GM21529 (cell line): ENCODE measurements at regions not wholly inside any gene's neighbourhood (a gene's known extent, or its start where the extent isn't known, plus 50 kb on each side); places are given as distances from the start of the nearest gene placed in this dataset.
A peak's percentile ranks its signal among the peaks of the same experiment; 100 is the strongest.
"Not testable (repeated sequence)": the region's sequence is repeated elsewhere in the genome, so short reads cannot be mapped to it uniquely, and the experiment has no call there.

ENCODE experiments used
- ATAC-seq: cut with Tn5 transposase; IDR thresholded peaks from one replicate; pipeline ENCODE4 v1.9.1; 2021; ENCODE audit not compliant: unreplicated experiment

- ATAC-seq: no peak
These were observed 155.4 kb downstream of the SEC23IP start for GRCh38 chr10:120047926-120048325.

DNA sequence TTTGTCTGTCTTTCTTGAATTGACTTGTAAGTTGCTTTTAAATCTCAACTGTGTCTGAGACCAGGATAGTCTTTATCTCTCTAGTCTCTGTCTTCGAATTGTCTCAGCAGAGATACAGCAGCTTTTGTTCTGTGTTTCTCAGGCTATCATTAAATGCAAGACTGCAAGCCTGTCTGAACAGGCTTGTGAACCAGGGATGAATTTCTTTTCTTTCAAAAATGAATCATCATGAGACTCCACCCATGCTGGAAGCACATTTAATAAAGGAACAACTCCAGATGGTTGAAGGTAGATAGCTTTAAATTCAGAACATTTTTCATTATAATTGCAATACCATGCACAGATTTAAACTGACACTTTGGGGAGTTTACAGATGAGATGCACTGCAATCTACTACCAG is 155.9 kb downstream of the SEC23IP start:
- no peak for ATAC-seq

GRCh38 chr10:120051671-120052070 is 159.1 kb downstream of the SEC23IP start:
- no peak for ATAC-seq

DNA sequence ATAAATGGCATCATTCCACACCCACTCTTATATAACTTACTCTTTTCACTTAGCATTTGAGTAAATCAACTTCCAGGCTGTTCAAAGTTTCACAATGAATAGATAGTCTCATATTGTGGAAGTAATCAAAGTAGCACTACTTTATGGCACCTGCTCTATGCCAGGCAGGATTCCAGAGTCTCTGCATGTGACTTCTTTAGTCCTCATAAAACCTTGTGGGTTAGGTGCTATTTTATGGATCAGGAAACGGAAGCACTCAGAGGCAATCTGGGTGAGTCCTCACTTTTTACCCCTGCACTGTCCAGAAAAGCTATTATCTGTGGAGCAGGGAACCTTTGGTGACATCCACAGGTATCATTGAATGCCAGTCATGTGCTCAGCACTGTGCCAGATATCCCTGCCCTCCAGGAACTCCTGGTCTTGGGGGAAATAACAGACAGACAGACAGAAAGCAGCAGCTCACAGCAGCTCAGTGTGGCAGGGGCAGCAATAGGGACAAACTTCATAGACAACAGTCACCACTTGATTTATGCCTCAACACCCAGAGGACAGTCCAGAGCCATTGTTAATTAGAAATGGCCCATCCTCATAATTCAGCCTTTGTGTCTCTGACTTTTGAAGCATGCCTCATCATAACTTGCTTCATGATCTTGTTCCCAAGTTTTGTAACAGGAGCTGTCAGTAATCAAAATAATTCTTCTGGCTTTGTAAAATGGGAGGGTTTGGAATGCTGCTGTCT is 160.6 kb downstream of the SEC23IP start:
- no peak for ATAC-seq

DNA sequence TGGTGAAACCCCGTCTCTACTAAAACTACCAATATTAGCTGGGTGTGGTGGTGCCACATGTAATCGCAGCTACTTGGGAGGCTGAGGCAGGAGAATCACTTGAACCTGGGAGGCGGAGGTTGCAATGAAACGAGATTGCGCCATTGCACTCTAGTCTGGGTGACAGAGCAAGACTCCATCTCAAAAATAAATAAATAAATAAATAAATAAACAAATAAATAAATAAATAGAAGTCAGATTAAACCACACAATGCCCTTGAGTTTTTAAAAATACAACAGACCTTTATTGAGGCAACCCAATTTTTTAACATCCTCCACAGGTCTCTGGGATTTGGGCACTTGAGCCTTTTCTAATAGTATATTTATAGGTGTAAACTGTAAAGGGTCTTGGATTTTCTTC is 167.3 kb downstream of the SEC23IP start:
- ATAC-seq: not testable (repeated sequence)

DNA sequence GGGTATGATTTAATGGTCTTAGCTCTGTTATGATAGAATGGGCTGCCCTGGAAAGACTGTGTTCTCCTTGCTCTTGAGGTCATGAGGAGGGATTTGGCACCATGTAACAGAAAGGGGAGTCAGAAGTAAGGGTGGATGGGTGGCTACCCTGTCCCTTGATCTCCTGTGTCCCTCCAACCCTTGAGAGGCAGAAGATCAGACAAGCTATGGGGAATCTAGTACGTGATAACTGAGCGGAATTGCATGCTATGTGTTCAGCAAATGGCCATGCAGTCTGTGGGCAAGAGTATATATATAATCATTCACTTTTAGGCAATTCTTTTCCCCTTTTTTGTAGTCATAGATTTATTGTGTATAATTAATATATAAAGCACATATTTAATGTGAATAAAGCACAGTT is 174.9 kb downstream of the SEC23IP start:
- ATAC-seq: no peak

GRCh38 chr10:120069700-120070099 is 177.2 kb downstream of the SEC23IP start:
- no peak for ATAC-seq

DNA sequence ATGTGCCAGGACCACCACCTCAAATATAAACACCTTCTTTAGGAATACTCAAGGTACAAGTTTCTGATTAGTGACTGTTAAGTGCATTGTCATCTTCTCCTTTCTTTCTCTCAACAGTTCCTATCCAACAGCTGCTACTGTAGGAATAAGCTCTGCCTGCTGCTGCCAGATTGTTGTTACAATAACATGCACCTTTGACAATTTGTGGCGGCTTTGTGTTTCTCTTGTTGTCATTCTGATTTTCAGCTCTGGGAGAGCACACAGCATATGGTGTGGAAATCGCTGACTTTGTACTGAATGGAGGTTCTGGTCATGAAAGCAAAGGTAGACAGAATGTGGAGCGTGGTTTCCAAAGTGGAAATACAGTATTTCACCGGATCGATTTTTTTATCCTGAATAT is 182.8 kb downstream of the SEC23IP start:
- ATAC-seq: no peak

DNA sequence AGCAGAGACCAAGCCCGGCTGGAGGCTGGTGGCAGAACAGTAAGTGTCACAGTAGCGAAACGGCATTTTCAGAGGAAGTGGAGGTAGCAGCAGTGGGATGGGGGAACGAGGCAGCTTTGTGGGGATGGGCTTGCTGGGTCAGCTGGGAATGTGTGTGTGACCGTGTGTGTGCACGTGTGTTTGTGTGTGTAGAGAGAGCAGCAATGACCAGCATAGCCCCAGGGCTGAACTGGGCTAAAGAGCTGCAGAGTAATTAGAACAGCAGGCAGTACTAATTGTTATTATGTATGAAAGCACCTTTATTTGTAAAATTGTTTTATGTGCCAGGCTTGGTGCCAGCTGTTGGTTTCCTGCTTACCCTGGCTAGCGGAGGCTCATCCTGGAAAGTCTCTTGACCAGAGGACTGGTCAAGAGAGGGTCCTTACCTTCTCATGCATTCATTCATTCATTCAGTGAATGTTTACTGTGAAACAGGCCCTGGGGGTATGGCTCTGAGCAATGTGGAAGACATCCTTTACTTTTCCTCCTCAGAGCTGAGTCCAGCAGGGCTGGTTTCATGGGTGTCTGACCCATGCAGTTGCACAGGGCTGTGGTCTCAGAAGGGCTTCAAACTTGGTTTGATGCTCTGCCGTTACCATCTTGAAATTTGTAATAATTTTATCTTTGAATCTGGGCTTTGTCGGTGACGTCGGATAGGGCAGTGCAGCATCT is 184.6 kb downstream of the SEC23IP start:
- no peak for ATAC-seq

DNA sequence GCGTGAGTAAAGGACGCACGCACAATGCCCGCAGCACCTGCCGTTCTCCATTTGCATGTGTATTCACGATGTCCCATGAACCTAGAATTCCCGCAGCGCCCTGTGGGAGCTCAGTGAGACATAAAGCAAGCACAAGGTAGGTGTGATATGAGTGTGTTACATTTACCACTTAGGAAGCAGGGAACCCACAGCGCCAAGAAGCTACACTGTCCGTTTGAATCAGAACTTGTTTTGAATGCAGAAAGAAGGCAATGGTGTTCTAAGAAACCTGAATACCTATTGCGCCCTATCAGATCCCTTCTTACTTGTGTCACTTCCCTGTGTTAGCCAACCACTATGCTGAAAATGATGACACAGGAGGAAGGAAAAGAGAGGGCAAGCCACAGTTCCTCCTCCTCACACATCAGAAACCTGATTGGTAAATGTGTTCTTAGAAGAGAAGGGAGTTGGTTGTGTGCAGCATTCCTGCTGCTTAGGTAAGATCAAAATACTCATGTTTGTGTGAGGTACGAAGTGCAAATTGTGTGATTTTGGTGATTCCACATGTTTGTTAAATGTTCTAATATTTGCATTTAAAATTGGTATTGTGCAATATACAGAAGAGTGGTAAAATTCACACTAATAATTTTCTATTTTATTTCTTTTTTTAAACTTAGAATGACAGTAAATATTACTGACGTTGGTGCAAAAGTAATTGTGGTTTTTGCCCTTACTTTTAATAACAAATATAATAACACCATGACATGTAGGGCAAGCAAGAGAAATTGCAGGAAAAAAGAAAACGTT is 185.4 kb downstream of the SEC23IP start:
- peak; percentile 84 for ATAC-seq

DNA sequence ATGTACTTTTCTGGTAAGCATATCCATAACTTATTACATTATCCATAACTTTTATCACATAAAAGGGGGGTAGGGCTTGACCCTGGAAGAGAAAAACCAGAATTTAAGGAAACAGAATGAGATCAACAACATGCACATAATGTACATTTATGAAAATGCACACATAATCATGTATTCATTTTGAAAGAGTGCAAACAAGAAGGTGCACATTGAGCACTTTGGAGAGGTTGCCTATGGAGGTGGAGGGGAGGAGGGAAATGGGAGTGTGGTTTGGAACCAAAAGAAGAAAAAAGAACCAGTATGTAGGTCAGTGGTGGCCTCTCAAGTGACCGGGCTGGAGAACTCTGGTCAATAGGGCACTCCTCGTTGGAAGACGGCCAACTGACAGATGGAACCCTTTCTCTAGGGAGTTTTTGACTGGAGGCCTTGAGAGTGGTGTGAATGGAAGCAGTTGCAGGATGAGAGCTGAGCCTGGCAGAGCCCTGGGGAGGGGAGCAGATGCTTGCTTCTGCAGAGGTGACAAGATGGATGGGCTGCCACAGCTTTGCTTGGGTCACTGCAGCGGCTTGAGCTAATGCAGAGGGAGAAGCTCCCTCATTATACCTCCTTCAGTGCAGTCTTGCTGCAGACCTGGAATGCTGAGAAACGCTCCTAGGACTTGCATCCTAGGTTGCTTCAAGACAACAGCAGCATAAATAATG is 192.7 kb downstream of the SEC23IP start:
- ATAC-seq: no peak

- no peak for ATAC-seq
These were observed 193.5 kb downstream of the SEC23IP start for GRCh38 chr10:120086066-120086465.

DNA sequence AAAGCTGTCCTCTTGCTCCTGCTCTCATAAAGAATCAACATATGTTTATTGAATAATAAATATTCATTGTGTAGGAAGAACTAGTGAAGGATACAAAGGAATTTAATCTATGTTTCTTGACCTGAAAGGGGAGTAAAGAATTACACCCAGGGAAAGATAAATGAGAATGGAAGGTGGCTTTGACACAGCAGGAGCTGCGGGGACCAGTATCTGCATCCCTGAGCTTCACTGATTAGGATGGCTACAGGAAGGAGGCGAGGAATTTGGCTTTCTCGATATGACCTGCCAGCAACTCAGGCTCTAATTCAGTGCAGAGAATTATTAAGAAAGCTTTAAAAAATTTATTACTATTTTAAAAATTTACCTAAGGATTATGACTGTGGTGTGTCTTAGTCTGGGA is 194.6 kb downstream of the SEC23IP start:
- ATAC-seq: no peak

- no peak for ATAC-seq
These were observed 203.3 kb downstream of the SEC23IP start for GRCh38 chr10:120095875-120096274.

- ATAC-seq: no peak
These were observed 205.2 kb downstream of the SEC23IP start for GRCh38 chr10:120097766-120098165.

DNA sequence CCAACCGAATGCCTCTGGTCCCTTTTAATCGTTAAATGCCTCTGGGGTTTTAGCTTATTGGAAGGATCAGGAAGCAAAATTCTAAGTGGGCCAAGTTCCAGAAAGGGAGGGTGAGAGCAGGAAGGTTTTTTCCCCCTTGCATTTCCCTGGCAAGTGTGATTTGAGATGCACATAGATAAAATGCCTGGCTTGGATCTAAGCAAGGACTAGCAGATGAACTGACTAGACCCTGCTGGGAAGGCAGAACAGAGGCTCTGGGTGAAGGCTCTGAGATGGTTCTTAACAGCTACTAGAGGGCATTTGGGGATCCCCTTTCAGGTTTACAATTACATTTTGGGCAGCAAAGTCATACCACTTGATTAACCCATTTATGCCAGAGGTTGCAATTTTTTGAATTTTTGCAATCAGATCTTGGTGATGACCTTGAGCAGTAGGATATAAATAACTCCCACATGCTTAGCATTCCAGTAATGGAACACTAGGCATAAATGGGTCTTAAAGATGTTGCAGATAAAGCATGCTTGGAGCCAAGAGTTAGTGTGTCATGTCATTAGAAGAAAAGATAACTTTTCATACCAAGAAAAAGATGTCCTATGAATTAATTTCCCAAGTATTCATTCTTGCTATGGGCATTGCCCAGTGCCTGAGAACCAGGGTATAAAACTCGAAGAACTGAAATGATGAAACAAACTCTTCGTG is 205.9 kb downstream of the SEC23IP start:
- no peak for ATAC-seq

DNA sequence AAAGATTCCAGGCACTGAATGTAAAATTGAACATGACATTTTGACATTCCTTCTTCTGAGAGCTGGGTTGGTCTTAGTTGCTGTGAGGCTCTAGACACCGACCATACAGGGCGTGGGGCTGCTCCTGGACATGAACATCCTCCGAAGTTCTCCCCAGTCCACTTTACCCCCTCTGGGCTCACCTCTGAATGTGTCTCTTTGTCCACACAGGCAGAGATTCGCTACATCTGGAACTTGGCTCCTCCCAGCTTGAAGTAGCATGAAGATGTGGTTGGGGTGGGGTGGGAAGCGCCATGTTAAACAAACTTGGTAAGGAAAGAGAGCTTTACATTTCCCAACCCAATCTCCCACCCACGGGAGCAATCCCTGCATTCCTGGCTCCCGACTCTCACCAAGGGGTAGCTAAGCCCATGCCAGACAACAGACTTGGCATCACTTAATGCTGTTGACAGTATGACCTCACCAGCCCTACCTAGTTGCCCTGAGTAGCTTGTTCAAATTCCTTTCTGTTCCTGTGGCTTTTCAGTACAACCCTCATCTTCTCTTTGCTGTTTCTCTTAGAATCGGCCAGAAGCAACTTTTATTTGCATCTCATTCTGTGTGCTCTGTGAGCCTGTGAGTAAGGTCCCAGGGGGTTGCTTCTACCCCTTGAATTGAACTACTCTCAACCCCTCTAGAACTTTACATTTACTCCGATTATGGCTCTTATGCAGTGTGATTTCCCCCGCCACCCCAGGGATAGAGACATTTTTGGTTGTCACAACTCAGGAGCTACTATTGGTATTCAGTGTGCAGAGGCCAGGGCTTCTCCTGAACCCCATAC is 211.4 kb downstream of the SEC23IP start:
- ATAC-seq: no peak

- ATAC-seq: no peak
These were observed 212.5 kb downstream of the SEC23IP start for GRCh38 chr10:120105001-120105400.

DNA sequence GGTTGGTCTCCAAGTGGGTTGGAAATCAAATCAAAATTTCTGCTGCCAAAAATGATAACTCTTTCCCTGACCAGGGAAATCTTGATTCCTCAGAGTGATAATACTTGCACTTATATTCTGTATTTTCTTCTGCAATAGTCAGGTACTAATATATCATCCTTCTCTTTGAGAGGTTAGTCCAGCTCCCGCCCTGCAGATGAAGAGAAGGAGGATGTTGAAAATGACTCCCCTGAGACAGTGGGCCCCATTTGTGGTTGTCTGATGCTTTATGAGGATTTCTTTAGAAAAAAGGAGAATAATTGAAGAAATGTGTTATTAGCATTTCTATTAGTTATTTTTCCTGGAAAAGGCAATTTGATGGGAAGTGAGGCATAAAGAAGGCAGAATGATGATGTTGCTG is 213.0 kb downstream of the SEC23IP start:
- ATAC-seq: no peak

DNA sequence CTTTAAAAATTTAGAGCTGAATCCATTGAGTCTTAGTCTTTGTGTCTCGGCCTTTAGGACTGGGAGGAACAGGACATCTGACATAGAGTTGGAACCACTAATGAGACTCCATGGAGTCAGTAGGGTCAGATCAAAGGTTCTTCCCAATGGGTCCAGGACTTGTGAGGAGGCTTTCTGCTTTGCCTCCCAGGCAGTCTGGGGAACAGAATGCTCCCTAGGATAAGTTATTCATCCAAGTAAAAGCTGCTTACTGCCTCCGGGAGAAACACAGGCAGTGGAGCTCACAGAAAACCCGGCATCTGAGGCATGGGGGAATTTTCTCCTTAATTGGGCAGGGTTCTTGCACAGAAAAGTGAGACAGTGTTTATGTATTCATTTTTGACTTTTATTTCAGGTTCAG is 216.4 kb downstream of the SEC23IP start:
- no peak for ATAC-seq
